Thoracic aorta (tissue), 2 donors: ENCODE measurements at regions not wholly inside any gene's neighbourhood (a gene's known extent, or its start where the extent isn't known, plus 50 kb on each side); places are given as distances from the start of the nearest gene placed in this dataset.

Experiments used
- ATAC-seq: fragments of 150-250 bp; one replicate; pipeline ENCODE4 v1.8.0; 2017; ENCODE audit warnings: low read depth; ENCODE audit not compliant: insufficient number of reproducible peaks, low FRiP score
- DNase-seq: peaks from one replicate; pipeline ENCODE4 v3.0.0-alpha.2; 2020; ENCODE audit warnings: low spot score
- H3K27ac ChIP-seq, 2 donors: fragments of 200-600 bp; sonication (generic); 1 replicate in 1 of 2; 2 replicates in 1 of 2; pipeline ENCODE4 v1.5.1; 2016; ENCODE audit warnings: mild to moderate bottlenecking in 2 of 2, moderate library complexity in 2 of 2
- H3K27me3 ChIP-seq: fragments of 200-600 bp; sonication (generic); replicated peaks from 2 replicates; pipeline ENCODE4 v1.6.0; 2016; ENCODE audit warnings: mild to moderate bottlenecking; ENCODE audit not compliant: insufficient read depth
- H3K36me3 ChIP-seq: fragments of 200-600 bp; sonication (generic); one replicate; pipeline ENCODE4 v1.5.1; 2016
- H3K4me1 ChIP-seq, 2 donors: fragments of 200-600 bp; sonication (generic); 1 replicate in 1 of 2; 2 replicates in 1 of 2; pipeline versions ENCODE4 v1.5.1 to v1.6.0; 2016; ENCODE audit warnings: low read depth in 2 of 2, mild to moderate bottlenecking in 1 of 2; ENCODE audit not compliant: control insufficient read depth in 1 of 2
- H3K4me3 ChIP-seq: fragments of 200-600 bp; sonication (generic); 2 replicates; pipeline ENCODE4 v1.5.1; 2016; ENCODE audit warnings: mild to moderate bottlenecking
- H3K9me3 ChIP-seq: fragments of 200-600 bp; sonication (generic); 2 replicates; pipeline ENCODE4 v1.5.1; 2016
- TF ChIP-seq, protein P1 (sequence below): fragments of 200-600 bp; sonication (generic); IDR thresholded peaks from one replicate; pipeline ENCODE4 v1.5.1; 2019; ENCODE audit warnings: antibody characterized with exemption

DNA sequence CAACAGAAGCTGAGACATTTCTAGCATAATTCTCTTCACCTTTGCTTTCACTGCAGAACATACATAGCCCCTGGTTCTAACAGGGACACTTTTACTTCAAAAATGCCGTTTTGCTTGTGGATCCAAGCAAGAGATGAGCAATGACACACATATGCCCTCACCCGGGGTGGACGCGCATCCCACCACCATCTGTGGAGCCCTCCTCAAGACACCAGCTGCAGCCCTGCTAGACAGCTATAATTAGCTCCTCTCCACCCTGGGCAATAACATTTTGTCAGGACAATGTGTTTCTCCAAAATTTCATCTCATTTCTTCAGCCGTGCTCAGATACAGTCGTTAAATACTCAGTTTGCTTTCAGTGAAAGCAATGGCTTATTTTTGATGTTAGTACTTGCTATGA is 368.7 kb upstream of the RAB6C start:
- no peaks in the 10 kb centered on the region for H3K36me3 ChIP-seq

DNA sequence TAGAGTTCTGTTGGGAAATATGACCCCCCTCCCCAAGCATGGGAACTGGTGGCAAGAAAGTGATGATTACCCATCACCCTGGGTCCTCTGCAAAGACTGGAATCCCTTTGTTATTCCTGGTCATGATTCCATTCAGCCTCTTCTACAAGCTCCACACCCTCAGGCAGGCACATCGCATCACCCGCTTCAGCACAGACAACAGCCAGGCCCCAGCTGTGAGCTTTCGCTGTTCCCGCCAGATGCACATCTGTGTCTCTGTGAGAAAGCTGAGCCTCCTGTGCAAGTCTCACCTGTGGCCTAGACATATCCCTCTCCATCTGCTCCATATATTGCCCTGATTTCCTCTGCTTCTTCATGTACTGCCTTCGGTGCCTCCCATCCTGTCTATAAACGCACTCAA is 368.0 kb upstream of the RAB6C start:
- Histone ChIP-seq H3K4me1 (no peaks in the 10 kb centered on the region), H3K4me3 (no peak overlapping the region), H3K36me3 (no peaks in the 10 kb centered on the region), H3K27me3 (no peaks in the 10 kb centered on the region), H3K27ac (no peak overlapping the region), H3K9me3 (no peaks in the 10 kb centered on the region)
- DNase-seq, result no peak
- ATAC-seq, result no peak
- TF ChIP-seq, protein P1, sequence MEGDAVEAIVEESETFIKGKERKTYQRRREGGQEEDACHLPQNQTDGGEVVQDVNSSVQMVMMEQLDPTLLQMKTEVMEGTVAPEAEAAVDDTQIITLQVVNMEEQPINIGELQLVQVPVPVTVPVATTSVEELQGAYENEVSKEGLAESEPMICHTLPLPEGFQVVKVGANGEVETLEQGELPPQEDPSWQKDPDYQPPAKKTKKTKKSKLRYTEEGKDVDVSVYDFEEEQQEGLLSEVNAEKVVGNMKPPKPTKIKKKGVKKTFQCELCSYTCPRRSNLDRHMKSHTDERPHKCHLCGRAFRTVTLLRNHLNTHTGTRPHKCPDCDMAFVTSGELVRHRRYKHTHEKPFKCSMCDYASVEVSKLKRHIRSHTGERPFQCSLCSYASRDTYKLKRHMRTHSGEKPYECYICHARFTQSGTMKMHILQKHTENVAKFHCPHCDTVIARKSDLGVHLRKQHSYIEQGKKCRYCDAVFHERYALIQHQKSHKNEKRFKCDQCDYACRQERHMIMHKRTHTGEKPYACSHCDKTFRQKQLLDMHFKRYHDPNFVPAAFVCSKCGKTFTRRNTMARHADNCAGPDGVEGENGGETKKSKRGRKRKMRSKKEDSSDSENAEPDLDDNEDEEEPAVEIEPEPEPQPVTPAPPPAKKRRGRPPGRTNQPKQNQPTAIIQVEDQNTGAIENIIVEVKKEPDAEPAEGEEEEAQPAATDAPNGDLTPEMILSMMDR, result no peak

More for the DNA sequence above, 368.7 kb upstream of the RAB6C start:
- Histone ChIP-seq H3K9me3 (no peaks in the 10 kb centered on the region), H3K27ac (no peak overlapping the region), H3K27me3 (no peaks in the 10 kb centered on the region), H3K4me3 (no peak overlapping the region), H3K4me1 (no peaks in the 10 kb centered on the region)
- ATAC-seq (no peak), DNase-seq (no peak)
- TF ChIP-seq, protein P1, result no peak

DNA sequence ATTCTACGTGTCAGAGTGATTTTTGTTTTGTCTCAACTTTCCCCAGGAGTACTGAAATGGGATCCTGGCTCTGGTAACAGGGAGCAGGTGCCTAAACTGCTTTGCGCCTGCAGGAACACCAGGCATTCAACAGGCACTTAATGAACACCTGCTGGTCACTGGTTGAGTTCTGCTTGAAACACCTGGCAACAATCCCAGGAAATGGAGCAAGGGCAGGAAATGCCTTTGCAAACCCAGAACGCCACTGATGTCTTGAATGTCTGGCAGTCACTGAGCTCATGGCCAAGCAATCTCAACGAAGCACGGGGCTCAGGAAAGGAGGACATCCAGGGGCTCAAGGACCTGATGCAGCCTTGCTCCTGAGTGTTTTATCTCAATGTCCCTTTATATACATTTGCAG is 360.0 kb upstream of the RAB6C start:
- DNase-seq (no peak), ATAC-seq (no peak)
- Histone ChIP-seq H3K4me1 (no peaks in the 10 kb centered on the region), H3K9me3 (no peaks in the 10 kb centered on the region), H3K4me3 (no peak overlapping the region), H3K36me3 (no peaks in the 10 kb centered on the region), H3K27ac (no peak overlapping the region), H3K27me3 (no peaks in the 10 kb centered on the region)
- TF ChIP-seq, protein P1, result no peak

DNA sequence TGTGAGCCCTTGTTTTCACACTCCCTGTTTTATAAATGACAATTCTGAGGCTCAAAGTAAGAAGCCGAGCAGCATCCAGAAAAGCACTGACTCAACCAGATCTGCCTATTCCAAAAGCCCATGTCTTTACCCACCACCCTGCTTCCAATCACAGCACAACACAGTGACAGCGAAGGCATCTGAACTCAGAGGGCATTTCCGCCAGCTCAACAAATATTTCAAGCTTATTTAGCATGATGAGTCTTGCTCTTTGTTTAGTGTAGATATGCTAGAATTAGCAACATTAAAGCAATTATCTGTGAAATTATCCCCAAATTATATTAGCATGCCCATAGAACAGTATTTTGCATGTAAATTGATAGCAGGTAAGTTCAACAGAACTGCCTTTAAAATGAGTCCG is 359.1 kb upstream of the RAB6C start:
- Histone ChIP-seq H3K9me3 (no peaks in the 10 kb centered on the region), H3K27ac (no peak overlapping the region), H3K36me3 (no peaks in the 10 kb centered on the region), H3K4me1 (no peaks in the 10 kb centered on the region), H3K4me3 (no peak overlapping the region), H3K27me3 (no peaks in the 10 kb centered on the region)
- ATAC-seq, result no peak
- TF ChIP-seq, protein P1, result no peak
- DNase-seq, result no peak

DNA sequence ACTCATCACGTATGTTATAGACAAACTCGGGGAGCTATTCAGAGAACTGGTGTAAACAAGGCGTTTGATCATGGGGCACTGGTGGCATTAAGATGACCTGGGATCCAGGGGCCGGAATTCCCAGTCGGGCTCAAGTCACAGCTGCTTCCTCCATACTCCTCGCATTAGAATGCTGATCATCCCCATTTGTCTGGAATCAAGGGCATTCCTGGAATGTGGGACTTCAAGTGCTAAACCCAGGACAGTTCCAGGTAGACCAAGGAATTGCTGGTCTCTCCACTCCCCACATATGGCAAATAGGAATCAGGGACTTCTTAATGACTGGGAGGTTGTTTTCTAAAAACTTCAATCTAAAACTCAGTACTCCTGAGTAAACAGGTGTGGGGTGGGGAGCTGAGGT is 355.7 kb upstream of the RAB6C start:
- H3K4me1 ChIP-seq, result no peaks in the 10 kb centered on the region

More for the DNA sequence above, 355.7 kb upstream of the RAB6C start:
- Histone ChIP-seq H3K27me3 (no peaks in the 10 kb centered on the region), H3K4me3 (no peak overlapping the region), H3K27ac (no peak overlapping the region), H3K9me3 (no peaks in the 10 kb centered on the region), H3K36me3 (no peaks in the 10 kb centered on the region)
- TF ChIP-seq, protein P1, result no peak
- DNase-seq (no peak), ATAC-seq (no peak)
